Ishikawa (cell line): ENCODE measurements at regions not wholly inside any gene's neighbourhood (a gene's known extent, or its start where the extent isn't known, plus 50 kb on each side); places are given as distances from the start of the nearest gene placed in this dataset.

Experiments used
- CEBPB ChIP-seq: IDR thresholded peaks from 2 replicates; pipeline ENCODE4 v1.6.1; 2012
- CREB1 ChIP-seq: IDR thresholded peaks from 2 replicates; pipeline ENCODE4 v1.6.1; 2012; ENCODE audit warnings: low read depth
- EGR1 ChIP-seq: IDR thresholded peaks from 2 replicates; pipeline ENCODE4 v1.6.1; 2012
- EP300 ChIP-seq: IDR thresholded peaks from 2 replicates; pipeline ENCODE4 v1.6.1; 2012; ENCODE audit warnings: borderline replicate concordance
- FOXM1 ChIP-seq: IDR thresholded peaks from 2 replicates; pipeline ENCODE4 v1.6.1; 2012; ENCODE audit warnings: low read depth, borderline replicate concordance
- MAX ChIP-seq: IDR thresholded peaks from 2 replicates; pipeline ENCODE4 v1.6.1; 2012
- NFIC ChIP-seq: IDR thresholded peaks from 2 replicates; pipeline ENCODE4 v1.6.1; 2012
- RAD21 ChIP-seq: IDR thresholded peaks from 2 replicates; pipeline ENCODE4 v1.6.1; 2012; ENCODE audit warnings: low read depth
- TAF1 ChIP-seq: IDR thresholded peaks from 2 replicates; pipeline ENCODE4 v1.6.1; 2012; ENCODE audit warnings: low read depth, mild to moderate bottlenecking
- TCF12 ChIP-seq: IDR thresholded peaks from 2 replicates; pipeline ENCODE4 v1.6.1; 2012; ENCODE audit warnings: low read depth
- TEAD4 ChIP-seq: IDR thresholded peaks from 2 replicates; pipeline ENCODE4 v1.6.1; 2012
- YY1 ChIP-seq: IDR thresholded peaks from 2 replicates; pipeline ENCODE4 v1.6.1; 2012; ENCODE audit warnings: low read depth
- ZBTB7A ChIP-seq: IDR thresholded peaks from 2 replicates; pipeline ENCODE4 v1.6.1; 2012; ENCODE audit warnings: low read depth
- TF ChIP-seq, protein P1 (sequence below): IDR thresholded peaks from 2 replicates; pipeline ENCODE4 v1.6.1; 2012
- TF ChIP-seq, protein P2 (sequence below): IDR thresholded peaks from 2 replicates; pipeline ENCODE4 v1.6.1; 2012; ENCODE audit warnings: low read depth, mild to moderate bottlenecking

DNA sequence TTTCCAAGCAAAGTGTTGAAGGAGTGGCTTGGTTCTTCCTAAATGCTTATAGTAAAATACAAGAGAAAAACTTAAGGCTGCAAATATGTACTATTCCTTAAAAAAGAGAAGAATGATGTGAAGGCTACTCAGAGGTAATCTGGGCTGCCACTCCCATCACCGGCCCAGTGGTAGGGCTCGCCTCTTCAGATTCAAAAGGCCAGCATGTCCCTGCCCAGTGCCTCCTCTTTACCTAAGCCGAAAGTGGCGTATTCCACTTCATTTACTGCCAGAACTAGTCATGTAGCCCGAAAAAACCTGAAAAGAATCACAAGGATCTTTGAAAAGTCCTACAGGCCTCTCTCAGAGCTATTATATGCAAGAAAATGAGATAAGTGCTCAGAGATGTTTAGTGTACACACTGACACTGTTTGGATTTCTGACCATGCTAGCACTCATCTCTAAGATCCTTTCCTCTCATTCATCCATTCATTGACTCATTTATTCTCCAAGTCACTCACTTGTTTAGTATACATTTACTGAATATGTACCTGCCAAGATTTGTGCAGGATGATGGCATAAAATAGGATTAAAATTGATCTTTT is 373.3 kb upstream of the THBS1 start:
- TF ChIP-seq EP300, result no peak
- TF ChIP-seq EGR1, result no peak
- TF ChIP-seq TAF1, result no peak
- no peak for TF ChIP-seq TEAD4
- TF ChIP-seq CEBPB, result no peak
- TF ChIP-seq MAX, result no peak
- TF ChIP-seq TCF12, result no peak
- no peak for TF ChIP-seq YY1
- TF ChIP-seq, protein P1, sequence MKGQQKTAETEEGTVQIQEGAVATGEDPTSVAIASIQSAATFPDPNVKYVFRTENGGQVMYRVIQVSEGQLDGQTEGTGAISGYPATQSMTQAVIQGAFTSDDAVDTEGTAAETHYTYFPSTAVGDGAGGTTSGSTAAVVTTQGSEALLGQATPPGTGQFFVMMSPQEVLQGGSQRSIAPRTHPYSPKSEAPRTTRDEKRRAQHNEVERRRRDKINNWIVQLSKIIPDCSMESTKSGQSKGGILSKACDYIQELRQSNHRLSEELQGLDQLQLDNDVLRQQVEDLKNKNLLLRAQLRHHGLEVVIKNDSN, result no peak
- TF ChIP-seq FOXM1, result no peak
- TF ChIP-seq CREB1, result no peak
- no peak for TF ChIP-seq ZBTB7A
- no peak for TF ChIP-seq NFIC
- TF ChIP-seq, protein P2, sequence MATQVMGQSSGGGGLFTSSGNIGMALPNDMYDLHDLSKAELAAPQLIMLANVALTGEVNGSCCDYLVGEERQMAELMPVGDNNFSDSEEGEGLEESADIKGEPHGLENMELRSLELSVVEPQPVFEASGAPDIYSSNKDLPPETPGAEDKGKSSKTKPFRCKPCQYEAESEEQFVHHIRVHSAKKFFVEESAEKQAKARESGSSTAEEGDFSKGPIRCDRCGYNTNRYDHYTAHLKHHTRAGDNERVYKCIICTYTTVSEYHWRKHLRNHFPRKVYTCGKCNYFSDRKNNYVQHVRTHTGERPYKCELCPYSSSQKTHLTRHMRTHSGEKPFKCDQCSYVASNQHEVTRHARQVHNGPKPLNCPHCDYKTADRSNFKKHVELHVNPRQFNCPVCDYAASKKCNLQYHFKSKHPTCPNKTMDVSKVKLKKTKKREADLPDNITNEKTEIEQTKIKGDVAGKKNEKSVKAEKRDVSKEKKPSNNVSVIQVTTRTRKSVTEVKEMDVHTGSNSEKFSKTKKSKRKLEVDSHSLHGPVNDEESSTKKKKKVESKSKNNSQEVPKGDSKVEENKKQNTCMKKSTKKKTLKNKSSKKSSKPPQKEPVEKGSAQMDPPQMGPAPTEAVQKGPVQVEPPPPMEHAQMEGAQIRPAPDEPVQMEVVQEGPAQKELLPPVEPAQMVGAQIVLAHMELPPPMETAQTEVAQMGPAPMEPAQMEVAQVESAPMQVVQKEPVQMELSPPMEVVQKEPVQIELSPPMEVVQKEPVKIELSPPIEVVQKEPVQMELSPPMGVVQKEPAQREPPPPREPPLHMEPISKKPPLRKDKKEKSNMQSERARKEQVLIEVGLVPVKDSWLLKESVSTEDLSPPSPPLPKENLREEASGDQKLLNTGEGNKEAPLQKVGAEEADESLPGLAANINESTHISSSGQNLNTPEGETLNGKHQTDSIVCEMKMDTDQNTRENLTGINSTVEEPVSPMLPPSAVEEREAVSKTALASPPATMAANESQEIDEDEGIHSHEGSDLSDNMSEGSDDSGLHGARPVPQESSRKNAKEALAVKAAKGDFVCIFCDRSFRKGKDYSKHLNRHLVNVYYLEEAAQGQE, result no peak
- no peak for TF ChIP-seq RAD21

GRCh38 chr15:39208187-39208586 is 372.7 kb upstream of the THBS1 start:
- TF ChIP-seq EGR1 (no peak), TAF1 (no peak), TEAD4 (no peak), YY1 (no peak), ZBTB7A (no peak), FOXM1 (no peak), MAX (no peak)

DNA sequence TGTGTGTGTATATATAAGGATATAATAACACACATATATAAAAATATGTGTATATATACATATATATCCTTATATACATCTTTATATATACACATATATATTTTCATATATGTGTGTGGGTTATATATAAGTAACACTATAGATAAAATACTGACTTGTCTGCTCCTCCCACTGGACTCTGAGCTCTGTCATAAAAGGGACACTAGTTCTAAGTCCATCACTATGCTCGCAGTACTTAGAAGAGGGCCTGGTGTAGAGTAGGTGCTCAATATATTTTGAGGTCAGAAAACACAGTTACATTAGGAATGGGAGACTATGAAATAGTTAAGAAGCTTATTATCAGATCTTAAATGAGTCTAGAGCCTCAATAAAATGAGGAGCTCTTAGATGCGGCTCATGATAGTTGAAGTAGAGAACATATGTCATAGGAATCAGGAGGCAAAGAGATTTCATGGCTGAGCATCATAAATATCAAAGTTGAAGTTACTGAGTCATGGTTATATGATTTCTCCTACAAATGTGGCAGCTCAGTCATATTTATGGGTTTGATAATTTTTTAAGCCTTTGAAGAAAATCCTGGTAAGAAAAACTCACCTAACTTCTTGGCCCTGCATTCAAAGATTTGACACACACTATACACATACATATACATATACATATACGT is 371.2 kb upstream of the THBS1 start:
- TF ChIP-seq EP300, result no peak
- TF ChIP-seq TAF1, result no peak
- no peak for TF ChIP-seq EGR1

- TF ChIP-seq TCF12 (no peak), MAX (no peak), EP300 (no peak), CREB1 (no peak), FOXM1 (no peak), TAF1 (no peak)
- TF ChIP-seq, protein P2, result no peak
Observed at GRCh38 chr15:39211108-39211979, 369.5 kb upstream of the THBS1 start.

DNA sequence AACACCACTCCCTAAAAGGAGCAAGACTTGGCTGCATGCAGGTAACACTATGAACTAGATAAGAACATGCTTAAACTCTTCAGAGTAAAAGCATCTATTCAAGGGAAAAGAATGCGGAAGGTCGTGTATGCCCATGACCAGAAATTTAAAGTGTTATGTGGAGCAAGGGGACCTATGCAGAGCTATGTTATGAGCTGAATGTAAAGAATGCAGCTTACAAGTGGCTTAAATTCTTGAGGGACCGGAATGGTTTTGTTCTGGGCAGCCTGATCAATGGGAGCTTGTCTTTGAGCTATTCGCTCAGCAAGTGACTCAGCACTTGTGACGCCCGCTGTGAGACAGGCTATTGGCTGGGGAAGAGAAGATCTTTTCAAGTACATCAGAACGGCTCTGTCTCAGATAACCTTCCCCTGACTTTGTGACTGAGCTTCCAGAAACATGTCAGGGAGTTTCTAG is 367.5 kb upstream of the THBS1 start:
- peak; percentile 86 for TF ChIP-seq TCF12
- peak; percentile 71; the same call in 1 of the 2 replicates for TF ChIP-seq FOXM1
- TF ChIP-seq TAF1, result no peak
- peak; percentile 1; the same call in 1 of the 2 replicates for TF ChIP-seq RAD21
- TF ChIP-seq EGR1, result no peak
- TF ChIP-seq YY1, result no peak
- TF ChIP-seq ZBTB7A, result no peak
- TF ChIP-seq EP300, result peak; percentile 86
- TF ChIP-seq TEAD4, result peak; percentile 96
- peak; percentile 42; the same call in 1 of the 2 replicates for TF ChIP-seq MAX
- peak; percentile 59 for TF ChIP-seq NFIC
- TF ChIP-seq, protein P2, result no peak
